ENCODE measurements at regions not wholly inside any gene's neighbourhood (a gene's known extent, or its start where the extent isn't known, plus 50 kb on each side); places are given as distances from the start of the nearest gene placed in this dataset.

GRCh38 chr3:103033841-103034240, 599.0 kb downstream of the ZPLD1 start:
- no peak for TF ChIP-seq GATA2 (IDR thresholded peaks at IDR 0.05; ENCODE audit: low read depth, low read length)
- no peak for TF ChIP-seq GATA3 (IDR thresholded peaks at IDR 0.05; ENCODE audit: low read depth, low read length)

DNA sequence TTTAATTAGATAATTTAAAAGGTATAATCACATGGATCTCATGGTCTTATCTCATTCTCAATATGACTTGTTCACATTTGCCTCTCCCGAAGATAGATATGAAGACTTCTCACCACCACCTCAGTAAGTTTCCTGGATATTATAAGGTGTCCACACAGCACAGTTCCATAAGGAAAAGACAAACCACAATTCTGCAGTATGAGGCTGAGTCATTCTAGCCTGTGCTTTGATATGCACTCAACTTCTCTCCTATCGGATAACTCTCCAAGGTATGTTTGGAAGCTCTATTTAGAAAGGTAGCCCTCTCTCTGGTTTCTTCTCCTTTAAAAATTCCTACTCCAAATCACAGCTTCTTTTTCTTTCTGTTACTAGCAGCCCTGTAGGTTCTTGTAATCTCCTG, 612.8 kb downstream of the ZPLD1 start:
- TF ChIP-seq GATA3 (IDR thresholded peaks at IDR 0.05; ENCODE audit: low read depth, low read length) = no peak
- no peak for TF ChIP-seq GATA2 (IDR thresholded peaks at IDR 0.05; ENCODE audit: low read depth, low read length)

DNA sequence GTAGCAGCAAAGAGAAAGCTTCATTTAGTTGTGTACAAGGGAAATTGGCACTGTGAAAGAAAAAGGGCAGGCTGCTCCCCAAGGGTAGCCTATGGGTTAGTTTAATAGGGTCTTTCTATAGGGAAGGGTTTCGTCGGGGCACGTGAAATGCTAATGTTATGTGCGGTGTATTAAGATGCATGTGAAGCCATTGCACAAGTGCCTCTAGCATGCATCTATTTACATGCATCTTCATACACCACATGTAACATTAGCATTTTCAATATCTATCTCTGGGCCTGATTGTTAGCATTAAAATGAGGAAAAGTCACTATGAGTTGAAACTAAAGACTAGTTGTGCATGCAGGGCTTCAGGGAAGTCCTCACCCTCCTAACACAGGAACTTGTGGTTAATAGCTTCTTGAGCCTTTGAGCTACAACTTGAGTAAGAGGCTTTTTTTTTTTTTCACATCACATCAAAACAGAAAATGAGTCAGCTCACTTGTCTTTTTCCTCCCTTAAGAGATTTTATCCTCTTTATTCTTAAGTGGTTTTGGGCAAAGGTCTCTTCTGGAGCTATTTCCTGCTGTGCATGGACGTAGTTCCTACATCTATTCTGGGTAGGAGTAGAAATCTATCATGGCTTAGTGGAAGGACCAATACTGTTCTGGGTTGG, 613.4 kb downstream of the ZPLD1 start:
- TF ChIP-seq GATA3 (IDR thresholded peaks at IDR 0.05; ENCODE audit: low read depth, low read length) (no peak), GATA2 (IDR thresholded peaks at IDR 0.05; ENCODE audit: low read depth, low read length) (no peak)

DNA sequence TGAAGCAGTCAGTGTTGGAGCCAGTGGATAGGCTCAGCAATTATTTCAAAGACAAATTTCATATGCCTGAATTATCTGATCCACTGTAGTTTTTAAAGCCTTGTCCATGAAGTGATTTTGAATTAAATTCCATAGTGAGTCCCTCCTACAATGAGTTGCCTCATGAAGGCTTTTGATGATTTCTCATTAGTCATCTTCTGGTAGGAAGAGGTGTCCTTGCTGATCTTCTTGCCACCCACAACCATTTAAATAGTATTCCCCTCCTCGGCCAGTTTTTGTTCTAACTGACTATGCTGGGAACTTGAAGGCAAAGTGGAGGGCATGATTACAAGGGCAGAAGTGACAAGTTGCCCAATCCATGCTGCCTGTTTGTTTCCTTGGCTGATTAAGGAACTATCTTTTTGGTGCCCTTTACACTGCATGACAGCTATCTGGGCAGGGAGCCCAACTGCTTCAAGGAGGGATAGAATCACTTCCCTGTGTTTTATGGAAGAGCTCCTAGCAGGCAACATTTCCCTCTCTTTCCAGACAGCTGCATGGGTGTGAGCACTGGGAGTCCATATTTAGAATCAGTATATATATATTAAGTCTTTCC, 617.5 kb downstream of the ZPLD1 start:
- TF ChIP-seq GATA2 (IDR thresholded peaks at IDR 0.05; ENCODE audit: low read depth, low read length) = no peak
- no peak for TF ChIP-seq GATA3 (IDR thresholded peaks at IDR 0.05; ENCODE audit: low read depth, low read length)

DNA sequence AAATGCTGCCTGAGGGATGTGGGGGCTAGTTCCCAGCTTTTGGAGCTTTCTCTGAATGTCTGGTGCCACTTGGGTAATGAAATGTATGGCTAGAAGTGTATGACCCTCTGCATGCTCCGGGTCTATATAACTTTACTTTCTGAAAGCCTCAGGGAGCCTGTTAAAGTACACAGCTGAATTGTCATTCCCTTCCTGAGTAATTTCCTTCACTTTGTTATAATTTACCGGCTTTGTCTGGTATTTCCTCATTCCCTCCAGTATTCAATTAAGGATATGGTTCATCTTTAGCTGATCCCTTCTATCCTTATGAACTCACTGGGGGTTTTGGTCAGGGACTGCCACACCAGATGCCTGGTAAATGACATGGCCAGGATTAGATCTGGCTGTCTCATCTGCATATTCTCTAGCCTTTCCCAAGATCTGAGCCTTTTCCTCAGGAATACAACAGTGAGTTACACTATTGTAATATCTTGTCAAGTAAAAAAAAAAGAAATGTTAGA, 620.3 kb downstream of the ZPLD1 start:
- TF ChIP-seq GATA2 (IDR thresholded peaks at IDR 0.05; ENCODE audit: low read depth, low read length) (no peak), GATA3 (IDR thresholded peaks at IDR 0.05; ENCODE audit: low read depth, low read length) (no peak)

GRCh38 chr3:103056542-103056941, 621.7 kb downstream of the ZPLD1 start:
- TF ChIP-seq GATA3 (IDR thresholded peaks at IDR 0.05; ENCODE audit: low read depth, low read length) (no peak), GATA2 (IDR thresholded peaks at IDR 0.05; ENCODE audit: low read depth, low read length) (no peak)

GRCh38 chr3:103057003-103057402, 622.2 kb downstream of the ZPLD1 start:
- TF ChIP-seq GATA3 (IDR thresholded peaks at IDR 0.05; ENCODE audit: low read depth, low read length) (no peak), GATA2 (IDR thresholded peaks at IDR 0.05; ENCODE audit: low read depth, low read length) (no peak)

DNA sequence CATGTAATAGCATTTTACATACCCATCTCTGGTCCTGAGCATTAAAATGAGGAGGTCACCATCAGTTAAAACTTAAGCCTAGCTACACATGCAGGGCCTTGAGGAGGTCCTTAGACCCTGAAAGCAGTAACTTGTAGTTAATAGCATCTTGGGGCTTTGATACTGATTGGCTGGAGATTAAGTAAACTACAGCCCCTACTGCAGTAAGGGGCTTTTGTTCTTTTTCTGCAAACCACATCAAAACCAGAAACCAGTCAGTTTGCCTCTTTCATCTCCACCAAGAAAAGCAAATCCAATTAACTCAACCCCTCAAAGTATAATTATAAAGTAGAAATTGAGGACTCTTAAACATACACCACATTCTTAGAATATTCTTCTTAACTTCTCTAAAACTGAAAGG, 622.7 kb downstream of the ZPLD1 start:
- TF ChIP-seq GATA3 (IDR thresholded peaks at IDR 0.05; ENCODE audit: low read depth, low read length) (no peak), GATA2 (IDR thresholded peaks at IDR 0.05; ENCODE audit: low read depth, low read length) (no peak)

GRCh38 chr3:103059432-103059831, 624.6 kb downstream of the ZPLD1 start:
- no peak for TF ChIP-seq GATA2 (IDR thresholded peaks at IDR 0.05; ENCODE audit: low read depth, low read length)

DNA sequence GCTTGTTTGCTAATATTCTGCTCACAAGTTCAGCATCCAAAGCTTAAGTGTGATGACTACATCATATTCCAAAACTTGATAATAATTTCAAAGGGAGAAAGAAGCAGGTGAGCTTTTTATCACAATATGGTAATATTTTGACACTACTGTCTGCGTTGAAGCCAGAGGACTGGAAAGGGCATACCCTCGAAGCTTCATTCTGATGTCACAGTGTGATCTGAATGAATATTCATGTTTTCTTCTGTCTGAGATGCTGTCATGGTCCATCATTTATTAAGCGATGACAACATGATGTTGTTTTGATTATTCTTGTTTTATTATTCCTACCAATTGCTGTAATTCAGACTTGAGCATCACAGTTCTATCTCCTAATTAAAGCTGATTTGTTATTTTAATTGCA, 625.4 kb downstream of the ZPLD1 start:
- TF ChIP-seq GATA2 (IDR thresholded peaks at IDR 0.05; ENCODE audit: low read depth, low read length) (no peak), GATA3 (IDR thresholded peaks at IDR 0.05; ENCODE audit: low read depth, low read length) (no peak)

DNA sequence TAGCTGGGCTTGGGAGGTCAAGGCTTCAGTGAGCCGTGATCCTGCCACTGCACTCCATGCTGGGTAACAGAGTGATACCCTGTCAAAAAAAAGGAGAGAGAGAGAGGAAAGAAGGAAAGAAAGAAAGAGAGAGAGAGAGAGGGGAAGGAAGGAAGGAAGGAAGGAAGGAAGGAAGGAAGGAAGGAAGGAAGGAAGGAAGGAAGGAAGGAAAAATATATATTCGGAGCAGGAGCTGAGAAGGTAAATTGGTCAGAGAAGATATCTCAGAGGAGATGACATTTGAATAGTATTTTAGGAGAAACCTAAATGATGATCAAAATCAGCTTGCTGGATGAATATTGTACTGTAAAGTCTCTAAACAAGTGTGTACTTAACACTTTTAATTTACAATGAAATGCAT, 633.1 kb downstream of the ZPLD1 start:
- TF ChIP-seq GATA3 (IDR thresholded peaks at IDR 0.05; ENCODE audit: low read depth, low read length) = no peak
- TF ChIP-seq GATA2 (IDR thresholded peaks at IDR 0.05; ENCODE audit: low read depth, low read length) = no peak

GRCh38 chr3:103075282-103075681, 640.5 kb downstream of the ZPLD1 start:
- TF ChIP-seq GATA2 (IDR thresholded peaks at IDR 0.05; ENCODE audit: low read depth, low read length) = no peak
- no peak for TF ChIP-seq GATA3 (IDR thresholded peaks at IDR 0.05; ENCODE audit: low read depth, low read length)

- TF ChIP-seq GATA3 (IDR thresholded peaks at IDR 0.05; ENCODE audit: low read depth, low read length) (no peak), GATA2 (IDR thresholded peaks at IDR 0.05; ENCODE audit: low read depth, low read length) (no peak)
These were observed 643.1 kb downstream of the ZPLD1 start for GRCh38 chr3:103077910-103078309.

- no peak for TF ChIP-seq GATA3 (IDR thresholded peaks at IDR 0.05; ENCODE audit: low read depth, low read length)
- no peak for TF ChIP-seq GATA2 (IDR thresholded peaks at IDR 0.05; ENCODE audit: low read depth, low read length)
These were observed 647.7 kb downstream of the ZPLD1 start for GRCh38 chr3:103082501-103082900.

DNA sequence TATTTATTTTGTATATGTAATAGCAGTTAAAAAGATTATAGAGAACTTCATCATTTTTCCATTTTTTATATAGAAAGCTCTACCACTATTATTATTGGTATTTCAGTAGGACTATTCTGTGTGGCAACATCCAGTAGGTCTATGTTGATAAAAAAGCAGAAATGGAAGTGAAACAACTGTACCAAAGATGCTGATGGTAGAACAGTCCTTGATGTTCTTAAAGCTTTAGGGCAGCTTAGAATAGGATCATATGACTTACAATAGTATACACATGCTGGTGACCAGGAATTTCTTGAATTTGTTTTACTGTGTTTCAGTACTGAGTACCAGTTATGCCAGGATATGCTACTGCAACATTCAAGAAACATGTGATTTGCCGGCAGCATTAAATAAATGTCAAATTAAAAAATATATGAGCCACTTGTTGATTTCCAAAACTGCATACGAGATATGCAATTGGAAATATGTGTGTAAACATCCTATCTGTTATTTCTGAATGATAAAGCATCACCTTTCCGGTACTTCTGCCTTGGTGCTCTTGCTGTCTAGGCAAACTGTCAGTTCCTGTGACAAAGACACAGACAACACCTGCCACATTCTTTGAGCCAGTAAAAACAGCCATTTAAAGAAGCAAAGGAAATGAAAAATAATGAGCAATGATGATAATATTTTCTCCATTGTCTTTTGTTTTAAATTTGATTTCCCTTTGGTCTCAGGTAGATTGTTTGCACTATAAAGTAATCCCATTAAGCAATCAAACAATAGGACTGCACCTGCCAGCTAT, 649.2 kb downstream of the ZPLD1 start:
- no peak for TF ChIP-seq GATA2 (IDR thresholded peaks at IDR 0.05; ENCODE audit: low read depth, low read length)
- TF ChIP-seq GATA3 (IDR thresholded peaks at IDR 0.05; ENCODE audit: low read depth, low read length) = no peak
